Body of pancreas (tissue), 4 donors: ENCODE measurements at regions not wholly inside any gene's neighbourhood (a gene's known extent, or its start where the extent isn't known, plus 50 kb on each side); places are given as distances from the start of the nearest gene placed in this dataset.

ENCODE experiments used
- ATAC-seq: fragments of 150-250 bp; one replicate; pipeline ENCODE4 v1.9.1; 2016
- DNase-seq, 4 donors: peaks; one replicate each; pipeline ENCODE4 v3.0.0-alpha.2; 2019
- H3K27ac ChIP-seq, 4 donors: fragments of 200-600 bp; sonication (generic); 1 replicate in 3 of 4; 2 replicates in 1 of 4; pipeline versions ENCODE4 v1.5.1 to v1.6.1; 2016 to 2019; ENCODE audit warnings: mild to moderate bottlenecking in 1 of 4, mixed read lengths in 1 of 4, moderate library complexity in 1 of 4
- H3K27me3 ChIP-seq, 2 donors: fragments of 200-600 bp; sonication (generic); one replicate each; pipeline ENCODE4 v1.6.0; 2016; ENCODE audit warnings: mild to moderate bottlenecking in 1 of 2
- H3K36me3 ChIP-seq, 2 donors: fragments of 200-600 bp; sonication (generic); replicated peaks in 1 of 2; 2 replicates each; pipeline ENCODE4 v1.5.1; 2016; ENCODE audit warnings: low read depth in 2 of 2; ENCODE audit not compliant: insufficient read depth in 1 of 2
- H3K4me1 ChIP-seq: fragments of 200-600 bp; sonication (generic); one replicate; pipeline ENCODE4 v1.6.0; 2016
- H3K4me3 ChIP-seq, 2 donors: fragments of 200-600 bp; sonication (generic); 1 replicate in 1 of 2; 2 replicates in 1 of 2; pipeline ENCODE4 v1.5.1; 2016 to 2019
- H3K9me3 ChIP-seq, 3 donors: fragments of 200-600 bp; sonication (generic); 1 replicate in 2 of 3; 2 replicates in 1 of 3; pipeline ENCODE4 v1.5.1; 2016
- CTCF ChIP-seq, 7 experiments: fragments of 450-650 bp in 4 of 7; fragments of 200-600 bp in 3 of 7; sonication (generic) in 3 of 7; IDR thresholded peaks; one replicate each; pipeline ENCODE4 v1.5.1; 2016 to 2019; ENCODE audit warnings: antibody characterized with exemption in 7 of 7
- POLR2A ChIP-seq, 3 donors: fragments of 450-650 bp; IDR thresholded peaks; one replicate each; pipeline ENCODE4 v1.6.1; 2016; ENCODE audit warnings: antibody characterized with exemption in 3 of 3, mild to moderate bottlenecking in 2 of 3
- WGBS, 2 donors: methylation state at CpG; one replicate each; pipeline ENCODE4 v1.1.5; 2017; 5-methylcytosine and 5-hydroxymethylcytosine counted together
- intact Hi-C: fragments of 100-400 bp; cut with DNase I; formaldehyde crosslinking; loops from one replicate; pipeline ENCODE4 v1.15.1; 2023

DNA sequence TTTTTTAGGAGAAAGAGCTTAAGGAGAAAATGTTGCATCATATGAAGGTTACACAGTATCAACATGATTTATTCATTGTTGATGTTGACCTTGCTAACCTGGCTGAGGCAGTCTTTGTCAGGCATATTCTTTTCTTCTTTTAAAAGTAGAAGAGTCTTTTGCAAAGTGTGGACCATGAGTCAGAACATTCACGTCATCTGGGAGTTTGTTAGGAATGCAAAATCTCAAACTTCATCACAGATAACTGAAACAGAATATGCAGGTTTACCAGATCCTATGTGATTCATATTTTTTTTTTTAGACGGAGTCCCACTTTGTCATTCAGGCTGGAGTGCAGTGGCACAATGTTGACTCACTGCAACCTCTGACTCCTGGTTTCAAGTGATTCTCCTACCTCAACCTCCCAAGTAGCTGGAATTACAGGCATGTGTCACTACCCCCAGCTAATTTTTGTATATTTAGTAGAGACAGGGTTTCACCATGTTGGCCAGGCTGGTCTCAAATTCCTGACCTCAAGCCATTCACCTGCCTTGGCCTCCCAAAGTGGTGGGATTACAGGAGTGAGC lies 530.4 kb upstream of the BTBD3 start:
- ATAC-seq: no peak
- WGBS, 2 donors: 72 to 75% methylated on average over 2 of the region's 2 CpGs
- intact Hi-C loops: no loop called here

DNA sequence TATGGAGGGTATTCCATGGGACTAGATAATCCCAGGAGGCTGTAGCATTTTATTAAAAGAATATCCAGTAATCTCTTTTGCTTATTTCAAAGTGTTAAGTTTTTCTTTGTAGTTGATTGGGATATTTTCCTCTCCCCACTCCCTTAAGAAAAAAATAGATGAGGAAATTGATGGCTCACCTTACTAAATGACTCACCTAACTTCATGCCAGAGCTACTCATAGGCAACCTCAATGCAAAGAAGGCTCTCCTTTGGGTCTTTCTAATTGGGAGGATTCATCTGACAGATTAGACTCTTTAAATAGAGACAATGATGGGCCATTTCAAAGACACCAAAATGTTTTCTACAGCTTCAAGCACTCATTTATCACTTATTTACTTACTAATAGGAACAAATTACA lies 528.5 kb upstream of the BTBD3 start:
- Histone ChIP-seq H3K27ac (no peak overlapping the region), H3K4me3 (no peak overlapping the region), H3K9me3 (no peaks in the 10 kb centered on the region), H3K4me1 (no peaks in the 10 kb centered on the region), H3K27me3 (no peaks in the 10 kb centered on the region), H3K36me3 (no peaks in the 10 kb centered on the region)
- DNase-seq (no peak), ATAC-seq (no peak)
- TF ChIP-seq CTCF (IDR thresholded peaks at IDR 0.05) (no peak), POLR2A (IDR thresholded peaks at IDR 0.05) (no peak)
- intact Hi-C loops: no loop called here

More for the DNA sequence above, 530.4 kb upstream of the BTBD3 start:
- TF ChIP-seq CTCF (IDR thresholded peaks at IDR 0.05) (no peak), POLR2A (IDR thresholded peaks at IDR 0.05) (no peak)
- DNase-seq: no peak
- H3K9me3 ChIP-seq: no peaks in the 10 kb centered on the region
- no peaks in the 10 kb centered on the region for H3K27me3 ChIP-seq
- H3K36me3 ChIP-seq: no peaks in the 10 kb centered on the region
- no peak overlapping the region for H3K27ac ChIP-seq
- H3K4me1 ChIP-seq: no peaks in the 10 kb centered on the region
- H3K4me3 ChIP-seq: no peak overlapping the region

DNA sequence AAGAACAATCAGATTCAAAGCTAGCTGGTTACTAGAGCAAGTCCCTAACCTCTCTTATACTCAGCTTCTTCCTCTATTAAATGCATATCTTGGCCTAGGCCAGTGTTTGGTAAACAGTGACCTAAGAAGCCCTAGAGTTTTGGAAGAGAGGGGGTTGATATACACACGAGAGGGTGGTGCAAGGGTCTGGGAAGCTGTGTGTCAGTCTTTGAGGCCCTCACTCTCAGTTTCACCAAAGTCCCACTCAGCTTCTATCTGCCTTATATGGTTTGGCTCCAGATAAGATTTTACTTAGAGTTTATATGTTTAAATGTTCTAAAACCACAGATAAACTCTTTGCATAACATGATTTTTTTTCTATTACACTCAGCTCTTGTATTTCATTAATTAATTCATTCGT lies 526.1 kb upstream of the BTBD3 start:
- no peaks in the 10 kb centered on the region for H3K27me3 ChIP-seq
- DNase-seq (no peak), ATAC-seq (no peak)
- no peak overlapping the region for H3K4me3 ChIP-seq
- no peaks in the 10 kb centered on the region for H3K4me1 ChIP-seq
- H3K9me3 ChIP-seq: no peaks in the 10 kb centered on the region
- no peak overlapping the region for H3K27ac ChIP-seq
- TF ChIP-seq POLR2A (IDR thresholded peaks at IDR 0.05) (no peak), CTCF (IDR thresholded peaks at IDR 0.05) (no peak)
- intact Hi-C loops: no loop called here
- no peaks in the 10 kb centered on the region for H3K36me3 ChIP-seq
- 30 to 39% methylated on average over 2 of the region's 2 CpGs for WGBS, 2 donors

GRCh38 chr20:11394145-11394833 lies 523.4 kb upstream of the BTBD3 start:
- H3K9me3 ChIP-seq: no peaks in the 10 kb centered on the region
- H3K4me1 ChIP-seq: no peaks in the 10 kb centered on the region
- intact Hi-C loops: no loop called here
- no peak for DNase-seq
- no peaks in the 10 kb centered on the region for H3K36me3 ChIP-seq
- H3K27me3 ChIP-seq: no peaks in the 10 kb centered on the region
- H3K27ac ChIP-seq: no peak overlapping the region
- TF ChIP-seq POLR2A (IDR thresholded peaks at IDR 0.05) (no peak), CTCF (IDR thresholded peaks at IDR 0.05) (no peak)
- H3K4me3 ChIP-seq: no peak overlapping the region
- WGBS, 2 donors: 74 to 85% methylated on average over 2 of the region's 2 CpGs
- ATAC-seq: no peak

GRCh38 chr20:11395581-11395980 lies 522.1 kb upstream of the BTBD3 start:
- Histone ChIP-seq H3K36me3 (no peaks in the 10 kb centered on the region), H3K9me3 (no peaks in the 10 kb centered on the region), H3K4me3 (no peak overlapping the region), H3K27ac (no peak overlapping the region), H3K27me3 (no peaks in the 10 kb centered on the region), H3K4me1 (no peaks in the 10 kb centered on the region)
- ATAC-seq: no peak
- 56 to 61% methylated on average over 2 of the region's 2 CpGs for WGBS, 2 donors
- intact Hi-C loops: no loop called here
- no peak for TF ChIP-seq POLR2A (IDR thresholded peaks at IDR 0.05)
- no peak for TF ChIP-seq CTCF (IDR thresholded peaks at IDR 0.05)
- no peak for DNase-seq
